Thyroid gland (tissue), 4 donors: ENCODE measurements at regions not wholly inside any gene's neighbourhood (a gene's known extent, or its start where the extent isn't known, plus 50 kb on each side); places are given as distances from the start of the nearest gene placed in this dataset.

Experiments
- DNase-seq, 2 donors: peaks; one replicate each; pipeline ENCODE4 v3.0.0-alpha.2; 2019
- H3K27ac ChIP-seq, 3 donors: fragments of 200-600 bp; sonication (generic); 1 replicate in 2 of 3; 2 replicates in 1 of 3; pipeline ENCODE4 v1.5.1; 2016 to 2019; ENCODE audit warnings: mild to moderate bottlenecking in 1 of 3, moderate library complexity in 1 of 3
- H3K27me3 ChIP-seq: fragments of 200-600 bp; sonication (generic); one replicate; pipeline ENCODE4 v1.5.1; 2019
- H3K36me3 ChIP-seq, 2 donors: fragments of 200-600 bp; sonication (generic); one replicate each; pipeline ENCODE4 v1.5.1; 2016 to 2019
- H3K4me1 ChIP-seq, 2 donors: fragments of 200-600 bp; sonication (generic); one replicate each; pipeline ENCODE4 v1.5.1; 2017 to 2019
- H3K4me3 ChIP-seq, 3 donors: fragments of 200-600 bp; sonication (generic); replicated peaks in 1 of 3; 1 replicate in 2 of 3; 2 replicates in 1 of 3; pipeline ENCODE4 v1.5.1; 2016; ENCODE audit warnings: mild to moderate bottlenecking in 1 of 3
- H3K9me3 ChIP-seq: fragments of 200-600 bp; sonication (generic); one replicate; pipeline ENCODE4 v1.5.1; 2017
- POLR2A ChIP-seq, 2 donors: fragments of 450-650 bp; IDR thresholded peaks; one replicate each; pipeline ENCODE4 v1.6.1; 2017; ENCODE audit warnings: antibody characterized with exemption in 2 of 2, mild to moderate bottlenecking in 2 of 2, moderate library complexity in 1 of 2
- WGBS, 2 donors: methylation state at CpG; one replicate each; pipeline ENCODE4 v1.1.5; 2017; 5-methylcytosine and 5-hydroxymethylcytosine counted together
- intact Hi-C: fragments of 100-400 bp; cut with DNase I; formaldehyde crosslinking; loops from one replicate; pipeline ENCODE4 v1.15.1; 2023
- TF ChIP-seq, protein P1 (sequence below), 6 experiments: fragments of 200-600 bp in 3 of 6; fragments of 450-650 bp in 3 of 6; sonication (generic) in 3 of 6; IDR thresholded peaks; one replicate each; pipeline ENCODE4 v1.5.1; 2016 to 2019; ENCODE audit warnings: antibody characterized with exemption in 6 of 6, mild to moderate bottlenecking in 2 of 6, inconsistent platforms in 1 of 6, moderate library complexity in 1 of 6

DNA sequence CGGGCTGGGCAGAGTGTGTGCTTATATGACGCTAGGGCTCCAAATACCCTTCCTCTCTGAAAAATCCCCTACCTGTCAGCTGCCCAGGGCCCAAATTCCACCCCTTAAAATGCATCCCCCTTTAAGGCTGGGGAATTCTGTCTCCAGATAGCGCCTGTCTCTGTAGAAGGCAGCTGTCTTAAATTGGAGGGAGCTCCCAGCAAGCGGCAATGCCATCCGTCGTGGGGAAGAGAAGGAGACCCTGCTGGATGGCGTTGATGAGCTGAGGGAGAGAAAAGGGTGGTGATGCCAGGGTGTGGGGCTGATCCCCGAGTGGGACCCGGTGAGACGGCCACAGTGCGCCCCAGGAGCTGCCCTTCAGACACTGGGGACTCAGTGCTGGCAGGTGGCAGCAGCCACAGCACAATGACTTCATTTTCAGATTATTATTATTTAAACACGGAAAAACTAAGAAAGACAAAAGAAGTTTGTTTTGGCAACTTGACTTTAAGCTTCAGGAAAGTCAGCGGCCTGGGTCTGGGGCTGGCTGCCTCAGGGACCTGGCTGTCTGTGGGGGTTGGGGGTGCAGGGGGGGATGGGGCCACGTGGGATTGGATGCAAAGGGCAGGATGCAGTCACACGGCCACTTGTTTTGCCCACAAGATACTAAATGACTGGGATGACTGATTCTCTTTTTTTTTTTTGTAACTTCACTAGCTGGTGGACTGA, 152.8 kb downstream of the TFCP2L1 start:
- TF ChIP-seq, protein P1, sequence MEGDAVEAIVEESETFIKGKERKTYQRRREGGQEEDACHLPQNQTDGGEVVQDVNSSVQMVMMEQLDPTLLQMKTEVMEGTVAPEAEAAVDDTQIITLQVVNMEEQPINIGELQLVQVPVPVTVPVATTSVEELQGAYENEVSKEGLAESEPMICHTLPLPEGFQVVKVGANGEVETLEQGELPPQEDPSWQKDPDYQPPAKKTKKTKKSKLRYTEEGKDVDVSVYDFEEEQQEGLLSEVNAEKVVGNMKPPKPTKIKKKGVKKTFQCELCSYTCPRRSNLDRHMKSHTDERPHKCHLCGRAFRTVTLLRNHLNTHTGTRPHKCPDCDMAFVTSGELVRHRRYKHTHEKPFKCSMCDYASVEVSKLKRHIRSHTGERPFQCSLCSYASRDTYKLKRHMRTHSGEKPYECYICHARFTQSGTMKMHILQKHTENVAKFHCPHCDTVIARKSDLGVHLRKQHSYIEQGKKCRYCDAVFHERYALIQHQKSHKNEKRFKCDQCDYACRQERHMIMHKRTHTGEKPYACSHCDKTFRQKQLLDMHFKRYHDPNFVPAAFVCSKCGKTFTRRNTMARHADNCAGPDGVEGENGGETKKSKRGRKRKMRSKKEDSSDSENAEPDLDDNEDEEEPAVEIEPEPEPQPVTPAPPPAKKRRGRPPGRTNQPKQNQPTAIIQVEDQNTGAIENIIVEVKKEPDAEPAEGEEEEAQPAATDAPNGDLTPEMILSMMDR (IDR thresholded peaks at IDR 0.05): no peak
- TF ChIP-seq POLR2A (IDR thresholded peaks at IDR 0.05): no peak
- Histone ChIP-seq H3K4me3 (no peak overlapping the region), H3K4me1 (peaks cover 0 to 2% of the 10 kb centered on the region in 2 donors), H3K27me3 (no peaks in the 10 kb centered on the region), H3K36me3 (no peaks in the 10 kb centered on the region), H3K9me3 (no peaks in the 10 kb centered on the region), H3K27ac (no peak overlapping the region)
- WGBS, 2 donors: 74 to 75% methylated on average over 15 of the region's 15 CpGs
- DNase-seq: no peak
- intact Hi-C loops: no loop called here

DNA sequence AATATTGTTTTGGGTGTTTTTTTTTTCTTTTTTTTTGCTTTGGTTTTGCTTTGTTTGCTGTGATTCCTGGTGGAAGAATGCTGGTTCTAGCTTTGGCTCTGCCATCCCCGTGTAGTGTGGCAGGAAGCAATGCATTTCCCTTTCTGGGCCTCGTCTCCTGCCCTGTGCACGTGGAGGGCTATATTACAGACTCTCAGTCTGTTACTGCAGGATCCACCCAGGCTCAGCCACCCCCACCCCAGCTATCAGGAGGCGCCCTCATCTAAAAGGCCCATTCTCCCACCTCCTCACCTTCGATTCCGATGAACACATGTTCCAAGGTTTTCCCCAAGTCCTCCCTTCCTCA, 152.3 kb downstream of the TFCP2L1 start:
- no peaks in the 10 kb centered on the region for H3K36me3 ChIP-seq
- H3K9me3 ChIP-seq: no peaks in the 10 kb centered on the region
- H3K27ac ChIP-seq: no peak overlapping the region
- intact Hi-C loops: no loop called here
- H3K4me3 ChIP-seq: no peak overlapping the region
- TF ChIP-seq POLR2A (IDR thresholded peaks at IDR 0.05): no peak
- TF ChIP-seq, protein P1 (IDR thresholded peaks at IDR 0.05): no peak
- H3K4me1 ChIP-seq: peaks cover 0 to 2% of the 10 kb centered on the region in 2 donors
- 51 to 60% methylated on average over 6 of the region's 6 CpGs for WGBS, 2 donors
- DNase-seq: no peak
- H3K27me3 ChIP-seq: no peaks in the 10 kb centered on the region

DNA sequence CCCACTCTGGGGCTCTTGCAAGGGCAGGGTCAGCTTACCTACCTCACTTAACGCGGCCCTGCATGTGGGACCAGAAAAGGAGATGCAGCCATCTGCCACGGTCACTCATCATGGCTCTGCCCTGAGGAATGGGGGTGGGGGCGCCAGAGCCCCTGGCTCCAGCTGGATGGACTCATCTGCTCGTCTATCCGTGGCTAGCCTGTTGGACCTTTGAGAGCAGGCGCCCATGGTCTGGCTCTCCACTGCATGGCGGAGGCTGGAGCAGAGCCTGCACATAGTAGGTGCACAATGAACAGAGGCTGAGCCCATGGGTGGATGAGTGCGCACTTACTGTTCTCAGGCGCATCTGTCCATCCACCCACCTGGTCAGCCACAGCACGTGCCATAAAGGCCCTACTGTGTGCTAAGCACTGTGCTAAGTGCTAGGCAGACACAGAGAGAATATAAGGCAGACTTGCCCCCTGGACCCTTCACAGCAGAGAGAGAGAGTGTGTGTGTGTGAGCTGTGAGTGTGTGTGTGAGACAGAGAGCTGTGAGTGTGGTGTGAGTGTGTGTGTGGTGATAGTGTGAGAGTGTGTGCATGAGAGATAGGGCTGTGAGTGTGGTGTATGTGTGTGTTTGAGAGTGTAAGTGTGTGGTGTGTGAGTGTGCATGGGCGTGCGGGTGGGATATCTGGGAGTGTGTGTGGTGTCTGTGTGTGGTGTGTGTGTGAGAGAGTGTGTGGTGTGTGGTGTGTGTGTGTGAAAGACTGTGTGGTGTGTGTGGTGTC, 151.3 kb downstream of the TFCP2L1 start:
- Histone ChIP-seq H3K36me3 (no peaks in the 10 kb centered on the region), H3K27ac (no peak overlapping the region), H3K27me3 (no peaks in the 10 kb centered on the region), H3K4me3 (no peak overlapping the region), H3K4me1 (peaks cover 0 to under 1% of the 10 kb centered on the region in 2 donors), H3K9me3 (no peaks in the 10 kb centered on the region)
- DNase-seq: no peak
- TF ChIP-seq, protein P1 (IDR thresholded peaks at IDR 0.05): no peak
- TF ChIP-seq POLR2A (IDR thresholded peaks at IDR 0.05): no peak
- 86 to 91% methylated on average over 7 to 13 of the region's 13 CpGs for WGBS, 2 donors
- intact Hi-C loops: no loop called here

DNA sequence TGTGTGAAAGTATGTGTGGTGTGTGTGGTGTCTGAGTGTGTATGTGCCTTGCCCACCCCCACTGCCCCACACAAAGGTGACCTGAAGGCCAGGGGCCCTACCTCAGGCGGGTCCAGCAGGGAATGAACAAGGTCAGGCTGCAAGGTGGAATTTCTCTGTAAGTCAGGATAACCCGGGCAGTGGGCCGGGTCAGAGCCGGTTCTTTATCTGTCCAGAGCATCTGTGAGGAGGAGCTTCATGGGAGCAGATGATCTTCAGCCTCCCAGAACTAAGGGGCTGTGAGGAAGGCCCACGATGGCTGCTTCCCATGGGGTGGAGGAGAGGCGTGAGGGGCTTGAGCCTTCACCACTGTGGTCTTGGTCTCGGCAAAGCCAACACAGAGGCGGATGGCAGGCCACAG, 150.3 kb downstream of the TFCP2L1 start:
- no peak for DNase-seq
- TF ChIP-seq POLR2A (IDR thresholded peaks at IDR 0.05): no peak
- TF ChIP-seq, protein P1 (IDR thresholded peaks at IDR 0.05): no peak
- intact Hi-C loops: no loop called here
- Histone ChIP-seq H3K27ac (no peak overlapping the region), H3K27me3 (no peaks in the 10 kb centered on the region), H3K4me1 (no peaks in the 10 kb centered on the region), H3K9me3 (no peaks in the 10 kb centered on the region), H3K36me3 (no peaks in the 10 kb centered on the region), H3K4me3 (no peak overlapping the region)
- WGBS, 2 donors: 86 to 87% methylated on average over 8 of the region's 8 CpGs
